RWPE2 (cell line): ENCODE measurements at regions not wholly inside any gene's neighbourhood (a gene's known extent, or its start where the extent isn't known, plus 50 kb on each side); places are given as distances from the start of the nearest gene placed in this dataset.

ENCODE experiments used
- ATAC-seq: fragments of 200-7000 bp; cut with Tn5 transposase; 3 replicates; pipeline ENCODE4 v1.9.1; 2021; ENCODE audit warnings: low read depth
- DNase-seq: peaks from one replicate; pipeline ENCODE4 v3.0.0-alpha.2; 2020; ENCODE audit warnings: low spot score
- H3K27ac ChIP-seq: fragments of 450-650 bp; 2 replicates; pipeline ENCODE4 v1.5.1; 2017; ENCODE audit warnings: mild to moderate bottlenecking; ENCODE audit not compliant: poor library complexity, severe bottlenecking
- H3K27me3 ChIP-seq: fragments of 250-450 bp; sonication (Bioruptor Pico); 2 replicates; pipeline ENCODE4 v1.5.1; 2021; ENCODE audit warnings: mild to moderate bottlenecking, moderate library complexity; ENCODE audit not compliant: insufficient read depth, poor library complexity, severe bottlenecking
- H3K36me3 ChIP-seq: fragments of 250-450 bp; sonication (Bioruptor Pico); 2 replicates; pipeline ENCODE4 v1.5.1; 2020; ENCODE audit warnings: low read depth, mild to moderate bottlenecking, moderate library complexity
- H3K4me1 ChIP-seq: fragments of 250-450 bp; sonication (Bioruptor Pico); 2 replicates; pipeline ENCODE4 v1.5.1; 2021; ENCODE audit warnings: mild to moderate bottlenecking, moderate library complexity; ENCODE audit not compliant: insufficient read depth, poor library complexity, severe bottlenecking
- H3K4me3 ChIP-seq: fragments of 250-450 bp; sonication (Bioruptor Pico); 2 replicates; pipeline ENCODE4 v1.5.1; 2021; ENCODE audit warnings: mild to moderate bottlenecking, moderate library complexity; ENCODE audit not compliant: severe bottlenecking
- H3K9me3 ChIP-seq: fragments of 250-450 bp; sonication (Bioruptor Pico); 2 replicates; pipeline ENCODE4 v1.5.1; 2021; ENCODE audit warnings: mild to moderate bottlenecking, moderate library complexity; ENCODE audit not compliant: severe bottlenecking
- CTCF ChIP-seq: fragments of 450-650 bp; IDR thresholded peaks from one replicate; pipeline ENCODE4 v1.5.1; 2017; ENCODE audit warnings: mild to moderate bottlenecking, moderate library complexity; ENCODE audit not compliant: poor library complexity, severe bottlenecking

DNA sequence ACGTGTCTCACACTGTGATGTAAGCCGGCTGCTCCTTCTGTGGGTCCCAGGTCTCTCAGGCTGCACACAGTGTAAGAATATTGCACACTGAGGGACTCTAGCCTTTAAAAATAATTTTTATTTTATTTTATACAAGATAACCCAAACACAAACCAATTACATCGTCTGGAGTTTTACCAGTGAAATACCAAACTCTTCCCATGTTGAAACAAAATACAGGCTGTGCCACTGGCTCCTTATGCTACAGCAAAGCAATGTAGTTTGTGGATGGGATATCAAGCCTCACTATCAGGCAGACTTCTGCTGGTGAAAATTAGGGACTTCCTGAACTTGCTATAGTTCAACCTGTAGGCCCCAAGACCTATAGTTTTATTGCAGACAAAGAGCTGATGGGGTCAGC lies 311.3 kb upstream of the SLCO3A1 start:
- ATAC-seq, result no peak
- H3K9me3 ChIP-seq, result no peaks in the 10 kb centered on the region
- H3K27me3 ChIP-seq, result no peaks in the 10 kb centered on the region
- DNase-seq, result no peak
- no peak overlapping the region for H3K4me3 ChIP-seq
- H3K4me1 ChIP-seq, result peaks cover 2% of the 10 kb centered on the region
- no peaks in the 10 kb centered on the region for H3K36me3 ChIP-seq
- no peak overlapping the region for H3K27ac ChIP-seq
- no peak for TF ChIP-seq CTCF

DNA sequence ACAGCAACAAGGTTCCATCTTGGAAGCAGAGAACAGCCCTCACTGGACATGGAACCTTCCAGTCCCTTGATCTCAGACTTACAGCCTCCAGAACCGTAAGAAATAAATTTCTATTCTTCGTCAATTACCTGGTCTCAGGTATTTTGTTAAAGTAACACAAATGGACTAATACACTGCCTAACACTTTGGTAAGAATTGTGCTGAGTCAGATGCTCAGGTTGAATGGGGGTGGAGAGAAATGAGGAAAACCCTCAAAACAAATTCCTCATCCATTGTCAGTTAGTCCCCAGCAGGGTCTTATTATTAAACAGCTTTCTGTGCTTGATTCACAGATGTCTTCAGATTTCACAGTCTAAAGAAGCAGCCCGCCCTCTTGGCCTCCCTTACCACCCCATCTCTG lies 306.2 kb upstream of the SLCO3A1 start:
- ATAC-seq (no peak), DNase-seq (no peak)
- Histone ChIP-seq H3K4me1 (no peaks in the 10 kb centered on the region), H3K27me3 (no peaks in the 10 kb centered on the region), H3K27ac (no peak overlapping the region), H3K9me3 (no peaks in the 10 kb centered on the region), H3K4me3 (no peak overlapping the region), H3K36me3 (no peaks in the 10 kb centered on the region)
- no peak for TF ChIP-seq CTCF

DNA sequence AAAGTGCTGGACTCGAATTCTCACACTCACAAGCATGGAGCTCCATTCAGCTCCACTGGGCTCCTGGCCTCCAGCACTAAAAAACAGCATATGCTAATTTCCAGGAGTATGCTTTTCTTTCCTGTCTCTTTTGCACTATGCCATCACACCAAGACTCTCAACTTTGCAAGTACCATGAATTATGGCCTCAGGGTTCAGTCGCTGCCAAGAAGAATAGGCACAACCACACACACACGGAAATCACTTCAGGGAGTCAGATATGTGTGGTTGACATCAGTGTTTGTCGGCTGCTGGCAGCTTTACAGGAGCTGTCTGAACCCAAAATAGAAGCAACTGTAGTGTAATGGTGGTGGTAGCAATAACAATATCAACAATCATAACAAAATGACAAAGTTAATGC lies 305.0 kb upstream of the SLCO3A1 start:
- Histone ChIP-seq H3K4me1 (no peaks in the 10 kb centered on the region), H3K4me3 (no peak overlapping the region), H3K27me3 (no peaks in the 10 kb centered on the region), H3K36me3 (no peaks in the 10 kb centered on the region), H3K9me3 (no peaks in the 10 kb centered on the region), H3K27ac (no peak overlapping the region)
- DNase-seq (no peak), ATAC-seq (no peak)
- no peak for TF ChIP-seq CTCF

DNA sequence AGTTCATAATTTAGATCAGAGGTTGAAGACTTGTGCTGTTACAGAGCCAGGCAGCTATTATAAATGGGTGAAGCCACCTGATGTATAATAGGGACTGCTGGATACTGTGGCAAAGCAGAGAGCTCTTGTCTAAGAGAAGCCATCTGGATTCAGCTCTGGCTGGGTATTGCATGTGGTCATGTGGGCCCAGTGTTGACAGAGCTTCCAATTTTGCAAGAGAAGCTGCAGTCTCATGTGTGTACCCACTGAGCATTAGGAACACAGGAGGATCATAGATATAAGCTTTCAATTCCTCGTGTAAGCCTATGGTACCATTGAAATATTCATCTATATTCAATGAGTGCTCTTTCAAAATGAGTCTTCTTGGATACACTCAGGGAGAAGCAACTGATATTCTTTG lies 303.9 kb upstream of the SLCO3A1 start:
- Histone ChIP-seq H3K36me3 (no peaks in the 10 kb centered on the region), H3K4me1 (no peaks in the 10 kb centered on the region), H3K27me3 (no peaks in the 10 kb centered on the region), H3K4me3 (no peak overlapping the region), H3K9me3 (no peaks in the 10 kb centered on the region), H3K27ac (no peak overlapping the region)
- no peak for TF ChIP-seq CTCF
- ATAC-seq, result no peak
- no peak for DNase-seq

- Histone ChIP-seq H3K36me3 (no peaks in the 10 kb centered on the region), H3K27me3 (no peaks in the 10 kb centered on the region), H3K4me1 (no peaks in the 10 kb centered on the region), H3K4me3 (no peak overlapping the region), H3K9me3 (no peaks in the 10 kb centered on the region), H3K27ac (no peak overlapping the region)
- TF ChIP-seq CTCF, result no peak
- DNase-seq, result no peak
- no peak for ATAC-seq
Observed at GRCh38 chr15:91552555-91552954, 301.0 kb upstream of the SLCO3A1 start.
